ENCODE measurements at regions not wholly inside any gene's neighbourhood (a gene's known extent, or its start where the extent isn't known, plus 50 kb on each side); places are given as distances from the start of the nearest gene placed in this dataset.

DNA sequence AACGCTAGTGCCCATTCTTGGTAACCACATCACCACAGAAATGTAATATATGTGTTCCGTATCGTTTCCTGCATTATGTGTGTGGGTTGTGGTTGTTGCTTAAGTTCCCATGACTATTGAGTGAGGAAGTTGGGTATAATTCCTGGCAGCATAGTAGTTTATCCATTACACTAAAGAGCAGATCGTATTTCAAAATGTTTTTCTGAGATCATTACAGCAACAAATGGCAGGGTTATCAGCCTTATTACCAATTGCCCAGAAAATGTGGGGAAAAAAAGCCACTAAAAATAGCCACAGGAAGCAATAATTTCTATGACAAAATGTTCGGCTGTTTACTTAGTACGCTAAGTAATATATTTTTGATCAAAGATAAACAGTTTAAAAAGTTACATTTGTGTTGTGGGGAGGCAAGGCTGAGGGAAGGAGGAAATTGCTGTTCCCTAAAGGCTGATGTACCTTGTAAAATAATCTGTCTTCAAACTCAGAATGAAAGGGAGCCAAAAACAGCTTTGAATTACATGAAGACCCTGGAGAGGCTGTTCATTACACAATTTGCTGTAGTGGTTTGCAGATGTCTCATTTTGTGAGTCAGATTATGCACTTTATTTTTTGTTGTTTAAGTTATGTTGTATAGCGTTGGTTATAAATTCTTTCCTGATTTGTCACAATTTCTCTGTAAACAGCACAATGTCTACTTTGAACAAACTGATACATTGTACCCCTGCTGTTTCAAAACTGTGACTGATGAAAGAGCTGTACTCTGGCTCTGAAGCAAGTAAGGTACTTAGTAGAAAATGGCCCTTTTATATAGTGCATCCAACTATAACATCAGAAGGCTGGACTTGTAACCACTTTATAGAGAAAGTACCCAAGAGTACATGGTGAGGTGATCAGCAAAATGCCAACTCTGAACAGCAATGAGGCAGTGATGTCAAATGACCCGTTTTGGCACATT lies 1028.5 kb downstream of the NR2F1-AS1 start:
- TF ChIP-seq RAD21 (IDR thresholded peaks at IDR 0.05; ENCODE audit: low read depth) (no peak), EGR1 (IDR thresholded peaks at IDR 0.05) (no peak), TCF12 (IDR thresholded peaks at IDR 0.05; ENCODE audit: low read depth) (no peak), TEAD4 (IDR thresholded peaks at IDR 0.05) (no peak), CEBPB (IDR thresholded peaks at IDR 0.05) (no peak), NFIC (IDR thresholded peaks at IDR 0.05) (no peak), ZBTB7A (IDR thresholded peaks at IDR 0.05; ENCODE audit: low read depth) (no peak), YY1 (IDR thresholded peaks at IDR 0.05; ENCODE audit: low read depth) (no peak), EP300 (IDR thresholded peaks at IDR 0.05; ENCODE audit: borderline replicate concordance) (no peak), TAF1 (IDR thresholded peaks at IDR 0.05; ENCODE audit: low read depth) (no peak), CREB1 (IDR thresholded peaks at IDR 0.05; ENCODE audit: low read depth) (no peak), FOXM1 (IDR thresholded peaks at IDR 0.05; ENCODE audit: borderline replicate concordance, low read depth) (no peak)
- TF ChIP-seq, protein P1, sequence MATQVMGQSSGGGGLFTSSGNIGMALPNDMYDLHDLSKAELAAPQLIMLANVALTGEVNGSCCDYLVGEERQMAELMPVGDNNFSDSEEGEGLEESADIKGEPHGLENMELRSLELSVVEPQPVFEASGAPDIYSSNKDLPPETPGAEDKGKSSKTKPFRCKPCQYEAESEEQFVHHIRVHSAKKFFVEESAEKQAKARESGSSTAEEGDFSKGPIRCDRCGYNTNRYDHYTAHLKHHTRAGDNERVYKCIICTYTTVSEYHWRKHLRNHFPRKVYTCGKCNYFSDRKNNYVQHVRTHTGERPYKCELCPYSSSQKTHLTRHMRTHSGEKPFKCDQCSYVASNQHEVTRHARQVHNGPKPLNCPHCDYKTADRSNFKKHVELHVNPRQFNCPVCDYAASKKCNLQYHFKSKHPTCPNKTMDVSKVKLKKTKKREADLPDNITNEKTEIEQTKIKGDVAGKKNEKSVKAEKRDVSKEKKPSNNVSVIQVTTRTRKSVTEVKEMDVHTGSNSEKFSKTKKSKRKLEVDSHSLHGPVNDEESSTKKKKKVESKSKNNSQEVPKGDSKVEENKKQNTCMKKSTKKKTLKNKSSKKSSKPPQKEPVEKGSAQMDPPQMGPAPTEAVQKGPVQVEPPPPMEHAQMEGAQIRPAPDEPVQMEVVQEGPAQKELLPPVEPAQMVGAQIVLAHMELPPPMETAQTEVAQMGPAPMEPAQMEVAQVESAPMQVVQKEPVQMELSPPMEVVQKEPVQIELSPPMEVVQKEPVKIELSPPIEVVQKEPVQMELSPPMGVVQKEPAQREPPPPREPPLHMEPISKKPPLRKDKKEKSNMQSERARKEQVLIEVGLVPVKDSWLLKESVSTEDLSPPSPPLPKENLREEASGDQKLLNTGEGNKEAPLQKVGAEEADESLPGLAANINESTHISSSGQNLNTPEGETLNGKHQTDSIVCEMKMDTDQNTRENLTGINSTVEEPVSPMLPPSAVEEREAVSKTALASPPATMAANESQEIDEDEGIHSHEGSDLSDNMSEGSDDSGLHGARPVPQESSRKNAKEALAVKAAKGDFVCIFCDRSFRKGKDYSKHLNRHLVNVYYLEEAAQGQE (IDR thresholded peaks at IDR 0.05; ENCODE audit: low read depth) = no peak
- TF ChIP-seq, protein P2, sequence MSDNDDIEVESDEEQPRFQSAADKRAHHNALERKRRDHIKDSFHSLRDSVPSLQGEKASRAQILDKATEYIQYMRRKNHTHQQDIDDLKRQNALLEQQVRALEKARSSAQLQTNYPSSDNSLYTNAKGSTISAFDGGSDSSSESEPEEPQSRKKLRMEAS (IDR thresholded peaks at IDR 0.05) = no peak
- TF ChIP-seq, protein P3, sequence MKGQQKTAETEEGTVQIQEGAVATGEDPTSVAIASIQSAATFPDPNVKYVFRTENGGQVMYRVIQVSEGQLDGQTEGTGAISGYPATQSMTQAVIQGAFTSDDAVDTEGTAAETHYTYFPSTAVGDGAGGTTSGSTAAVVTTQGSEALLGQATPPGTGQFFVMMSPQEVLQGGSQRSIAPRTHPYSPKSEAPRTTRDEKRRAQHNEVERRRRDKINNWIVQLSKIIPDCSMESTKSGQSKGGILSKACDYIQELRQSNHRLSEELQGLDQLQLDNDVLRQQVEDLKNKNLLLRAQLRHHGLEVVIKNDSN (IDR thresholded peaks at IDR 0.05) = no peak

DNA sequence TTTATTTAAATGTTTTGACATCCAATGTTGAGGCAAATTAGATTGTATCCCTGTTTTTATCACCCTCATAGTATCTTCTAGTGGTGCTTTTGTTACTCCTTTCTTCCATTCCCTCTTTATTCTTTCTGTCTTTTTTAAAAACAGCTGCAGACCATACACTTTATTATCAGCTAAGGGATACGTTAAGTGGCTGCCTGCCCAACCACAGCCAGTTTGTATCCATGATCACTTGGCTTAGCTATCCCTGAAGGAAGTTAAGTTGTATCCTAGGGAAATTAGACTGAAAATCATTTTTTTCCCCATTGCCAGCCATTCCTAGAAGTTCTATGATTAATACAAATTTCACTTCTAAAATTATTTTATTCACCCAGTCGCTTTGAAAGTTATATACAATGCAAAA lies 1032.7 kb downstream of the NR2F1-AS1 start:
- TF ChIP-seq EGR1 (IDR thresholded peaks at IDR 0.05) (no peak), NFIC (IDR thresholded peaks at IDR 0.05) (no peak), TAF1 (IDR thresholded peaks at IDR 0.05; ENCODE audit: low read depth) (no peak), TCF12 (IDR thresholded peaks at IDR 0.05; ENCODE audit: low read depth) (no peak), ZBTB7A (IDR thresholded peaks at IDR 0.05; ENCODE audit: low read depth) (no peak), YY1 (IDR thresholded peaks at IDR 0.05; ENCODE audit: low read depth) (no peak), EP300 (IDR thresholded peaks at IDR 0.05; ENCODE audit: borderline replicate concordance) (no peak), CEBPB (IDR thresholded peaks at IDR 0.05) (no peak), FOXM1 (IDR thresholded peaks at IDR 0.05; ENCODE audit: borderline replicate concordance, low read depth) (no peak), CREB1 (IDR thresholded peaks at IDR 0.05; ENCODE audit: low read depth) (no peak)
- TF ChIP-seq, protein P1 (IDR thresholded peaks at IDR 0.05; ENCODE audit: low read depth) = no peak
- TF ChIP-seq, protein P3 (IDR thresholded peaks at IDR 0.05) = no peak

DNA sequence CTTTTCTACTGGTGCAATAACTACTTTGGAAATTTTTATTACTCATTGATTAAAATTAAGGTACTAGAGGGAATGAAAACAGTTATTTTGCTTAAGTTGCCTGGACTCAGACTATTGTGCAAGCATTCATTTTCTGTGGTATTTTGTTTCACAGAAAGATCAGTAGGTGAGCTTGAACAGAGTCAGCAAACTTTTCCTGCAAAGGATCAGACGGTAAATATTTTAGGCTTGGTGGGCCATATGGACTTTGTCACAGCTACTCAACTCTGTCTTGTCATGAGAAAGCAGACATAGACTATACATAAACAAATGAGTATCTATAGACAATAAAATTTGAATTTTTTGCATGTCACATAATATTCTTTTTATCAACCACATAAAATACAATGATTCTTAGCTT lies 1036.4 kb downstream of the NR2F1-AS1 start:
- TF ChIP-seq, protein P2 (IDR thresholded peaks at IDR 0.05) = no peak
- TF ChIP-seq ZBTB7A (IDR thresholded peaks at IDR 0.05; ENCODE audit: low read depth) = no peak
- TF ChIP-seq RAD21 (IDR thresholded peaks at IDR 0.05; ENCODE audit: low read depth) = no peak
- no peak for TF ChIP-seq TCF12 (IDR thresholded peaks at IDR 0.05; ENCODE audit: low read depth)
- no peak for TF ChIP-seq YY1 (IDR thresholded peaks at IDR 0.05; ENCODE audit: low read depth)
- TF ChIP-seq, protein P1 (IDR thresholded peaks at IDR 0.05; ENCODE audit: low read depth) = no peak
- no peak for TF ChIP-seq NFIC (IDR thresholded peaks at IDR 0.05)
- TF ChIP-seq, protein P3 (IDR thresholded peaks at IDR 0.05) = no peak
- no peak for TF ChIP-seq TAF1 (IDR thresholded peaks at IDR 0.05; ENCODE audit: low read depth)
- no peak for TF ChIP-seq TEAD4 (IDR thresholded peaks at IDR 0.05)
- TF ChIP-seq EP300 (IDR thresholded peaks at IDR 0.05; ENCODE audit: borderline replicate concordance) = no peak
- no peak for TF ChIP-seq CEBPB (IDR thresholded peaks at IDR 0.05)
- no peak for TF ChIP-seq CREB1 (IDR thresholded peaks at IDR 0.05; ENCODE audit: low read depth)
- no peak for TF ChIP-seq FOXM1 (IDR thresholded peaks at IDR 0.05; ENCODE audit: borderline replicate concordance, low read depth)
